Common myeloid progenitor, CD34-positive (primary cell): ENCODE measurements at regions not wholly inside any gene's neighbourhood (a gene's known extent, or its start where the extent isn't known, plus 50 kb on each side); places are given as distances from the start of the nearest gene placed in this dataset.
"Not testable (repeated sequence)": the region's sequence is repeated elsewhere in the genome, so short reads cannot be mapped to it uniquely, and the experiment has no call there.

Source experiments
- CTCF ChIA-PET: fragments of 350-600 bp; sonication (Branson Sonifier 250); formaldehyde crosslinking; loops from one replicate; lab custom pipeline; 2021; ENCODE audit warnings: antibody characterized with exemption; lab: Charles Lee
- POLR2A ChIA-PET: fragments of 350-600 bp; sonication (Branson Sonifier 250); formaldehyde crosslinking; loops from one replicate; lab custom pipeline; 2021; ENCODE audit warnings: antibody characterized with exemption; lab: Charles Lee
- DNase-seq, 3 donors: peaks; one replicate each; pipeline versions ENCODE4 v3.0.0 to v3.0.0-alpha.2; 2013
- H3K27ac ChIP-seq, 2 experiments: 1 replicate in 1 of 2; 2 replicates in 1 of 2; pipeline ENCODE4 v1.7.0; 2013; ENCODE audit warnings: inconsistent platforms in 2 of 2, low read length in 2 of 2, mild to moderate bottlenecking in 2 of 2, low read depth in 1 of 2, moderate library complexity in 1 of 2; ENCODE audit not compliant: severe bottlenecking in 2 of 2, insufficient read depth in 1 of 2, poor library complexity in 1 of 2
- H3K27me3 ChIP-seq, 5 experiments: replicated peaks in 2 of 5; 1 replicate in 3 of 5; 2 replicates in 2 of 5; pipeline versions ENCODE4 v1.6.1 to v1.7.0; 2013; ENCODE audit warnings: low read length in 4 of 5, mild to moderate bottlenecking in 2 of 5, moderate library complexity in 2 of 5, inconsistent platforms in 1 of 5; ENCODE audit not compliant: insufficient read depth in 5 of 5, control insufficient read depth in 4 of 5
- H3K36me3 ChIP-seq, 4 experiments: 1 replicate in 2 of 4; 2 replicates in 2 of 4; pipeline versions ENCODE4 v1.6.1 to v1.7.0; 2013; ENCODE audit warnings: low read length in 3 of 4, control low read depth in 1 of 4, mild to moderate bottlenecking in 1 of 4; ENCODE audit not compliant: control insufficient read depth in 4 of 4, insufficient read depth in 4 of 4
- H3K4me1 ChIP-seq, 4 experiments: 1 replicate in 3 of 4; 2 replicates in 1 of 4; pipeline versions ENCODE4 v1.6.1 to v1.7.1; 2013; ENCODE audit warnings: low read length in 3 of 4, mild to moderate bottlenecking in 3 of 4, control low read depth in 1 of 4, inconsistent platforms in 1 of 4, moderate library complexity in 1 of 4; ENCODE audit not compliant: control insufficient read depth in 4 of 4, insufficient read depth in 4 of 4; ENCODE audit errors: control extremely low read depth in 1 of 4
- H3K4me3 ChIP-seq, 7 experiments: 1 replicate in 4 of 7; 2 replicates in 3 of 7; pipeline versions ENCODE4 v1.5.1 to v1.7.0; 2013; ENCODE audit warnings: mild to moderate bottlenecking in 7 of 7, low read length in 6 of 7, moderate library complexity in 6 of 7, inconsistent platforms in 2 of 7, low read depth in 2 of 7, control low read depth in 1 of 7; ENCODE audit not compliant: insufficient read depth in 4 of 7, control insufficient read depth in 1 of 7; ENCODE audit errors: extremely low read depth in 1 of 7
- H3K9me3 ChIP-seq, 5 experiments: 1 replicate in 4 of 5; 2 replicates in 1 of 5; pipeline versions ENCODE4 v1.6.1 to v1.7.1; 2013; ENCODE audit warnings: low read length in 4 of 5, mild to moderate bottlenecking in 2 of 5, inconsistent platforms in 1 of 5, low read depth in 1 of 5, moderate library complexity in 1 of 5; ENCODE audit not compliant: control insufficient read depth in 4 of 5, insufficient read depth in 2 of 5; ENCODE audit errors: control extremely low read depth in 1 of 5
- WGBS: methylation state at CpG from one replicate; pipeline ENCODE4 v1.1.5; 2013; ENCODE audit not compliant: insufficient coverage; 5-methylcytosine and 5-hydroxymethylcytosine counted together

GRCh38 chr1:199515261-199515660 lies 512.2 kb upstream of the NR5A2 start:
- no peak overlapping the region for H3K4me3 ChIP-seq
- ChIA-PET POLR2A (no interaction called here), CTCF (no interaction called here)
- H3K4me1 ChIP-seq = no peaks in the 10 kb centered on the region
- no CpG with 5 or more reads among the region's 4 CpGs for WGBS
- no peak overlapping the region for H3K27ac ChIP-seq
- no peaks in the 10 kb centered on the region for H3K27me3 ChIP-seq
- H3K36me3 ChIP-seq = no peaks in the 10 kb centered on the region
- DNase-seq = no peak
- H3K9me3 ChIP-seq = no peaks in the 10 kb centered on the region

DNA sequence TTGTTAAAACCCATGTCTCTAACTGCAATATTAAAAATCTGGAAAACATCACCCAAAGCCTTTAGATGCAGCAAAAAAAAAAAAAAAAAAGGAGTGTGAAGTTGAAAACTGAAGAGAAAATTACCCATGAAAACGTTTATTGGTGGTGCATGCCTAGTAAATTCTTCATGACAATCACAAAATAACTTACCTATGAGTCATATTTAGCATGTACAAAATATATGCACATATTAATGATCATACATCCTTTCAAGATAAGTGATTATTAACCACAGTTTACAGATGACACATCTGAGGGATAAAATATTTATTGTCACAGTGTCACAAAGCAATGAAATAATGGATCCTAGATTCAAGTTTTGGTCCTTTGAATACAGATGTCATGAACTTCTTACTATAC lies 505.2 kb upstream of the NR5A2 start:
- DNase-seq = no peak
- Histone ChIP-seq H3K9me3 (no peaks in the 10 kb centered on the region), H3K27ac (no peak overlapping the region), H3K36me3 (no peaks in the 10 kb centered on the region), H3K27me3 (no peaks in the 10 kb centered on the region), H3K4me1 (no peaks in the 10 kb centered on the region), H3K4me3 (no peak overlapping the region)
- ChIA-PET POLR2A (no interaction called here), CTCF (no interaction called here)
- WGBS = no CpG with 5 or more reads among the region's 1 CpG

- H3K27me3 ChIP-seq = no peaks in the 10 kb centered on the region
- no peaks in the 10 kb centered on the region for H3K4me1 ChIP-seq
- WGBS = 100% methylated on average over 2 of the region's 2 CpGs
- CTCF ChIA-PET = no interaction called here
- H3K4me3 ChIP-seq = no peak overlapping the region
- H3K36me3 ChIP-seq = no peaks in the 10 kb centered on the region
- POLR2A ChIA-PET = no interaction called here
- H3K9me3 ChIP-seq = no peaks in the 10 kb centered on the region
- H3K27ac ChIP-seq = no peak overlapping the region
- no peak for DNase-seq
Measured at GRCh38 chr1:199522936-199523335, 504.6 kb upstream of the NR5A2 start.

GRCh38 chr1:199529324-199529723 lies 498.2 kb upstream of the NR5A2 start:
- no peaks in the 10 kb centered on the region for H3K36me3 ChIP-seq
- DNase-seq = no peak
- no peak overlapping the region for H3K27ac ChIP-seq
- WGBS = no CpG with 5 or more reads among the region's 1 CpG
- POLR2A ChIA-PET = interaction anchor here (0.6 kb wide), 1 partner anchor 10 kb away, joined by 3 read pairs; no protein-coding TSS in a partner anchor
- H3K9me3 ChIP-seq = peaks cover 0 to 8% (median 3%) of the 10 kb centered on the region in 5 experiments
- no peak overlapping the region for H3K4me3 ChIP-seq
- H3K4me1 ChIP-seq = no peaks in the 10 kb centered on the region
- H3K27me3 ChIP-seq = no peaks in the 10 kb centered on the region
- CTCF ChIA-PET = interaction anchor here (0.6 to 1.0 kb wide), 3 partner anchors 22 to 71 kb away, joined by 3 to 4 read pairs (median 4); no protein-coding TSS in a partner anchor

DNA sequence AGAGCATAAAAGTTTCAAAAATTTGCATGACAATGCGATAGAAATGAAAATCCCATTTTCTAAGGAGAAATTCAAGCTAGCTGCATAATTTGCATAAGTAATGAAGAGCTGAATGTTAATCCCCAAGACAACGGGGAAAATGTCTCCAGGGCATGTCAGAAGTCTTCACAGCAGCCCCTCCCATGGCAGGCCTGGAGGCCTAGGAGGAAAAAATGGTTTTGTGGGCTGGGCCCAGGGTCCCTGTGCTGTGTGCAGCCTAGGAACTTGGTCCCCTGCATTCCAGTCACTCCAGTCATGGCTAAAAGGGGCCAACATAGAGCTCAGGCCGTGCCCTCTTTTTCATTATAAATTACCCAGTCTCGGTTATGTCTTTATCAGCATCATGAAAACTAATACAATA lies 494.1 kb upstream of the NR5A2 start:
- H3K4me3 ChIP-seq, DNase-seq, H3K27ac ChIP-seq, H3K27me3 ChIP-seq, POLR2A ChIA-PET, H3K4me1 ChIP-seq, H3K36me3 ChIP-seq, CTCF ChIA-PET: not testable (repeated sequence)
- WGBS = 100% methylated on average over 1 of the region's 4 CpGs
- H3K9me3 ChIP-seq = peaks cover 8 to 31% (median 17%) of the 10 kb centered on the region in 5 experiments

GRCh38 chr1:199545780-199546179 lies 481.7 kb upstream of the NR5A2 start:
- CTCF ChIA-PET = no interaction called here
- POLR2A ChIA-PET = no interaction called here
- WGBS = no CpG with 5 or more reads among the region's 1 CpG
- Histone ChIP-seq H3K27ac (no peak overlapping the region), H3K27me3 (no peaks in the 10 kb centered on the region), H3K4me1 (peaks cover 0 to 3% (median 1%) of the 10 kb centered on the region in 4 experiments), H3K36me3 (no peaks in the 10 kb centered on the region), H3K4me3 (no peak overlapping the region), H3K9me3 (peaks cover 0 to 8% (median 0%) of the 10 kb centered on the region in 5 experiments)
- DNase-seq = no peak

DNA sequence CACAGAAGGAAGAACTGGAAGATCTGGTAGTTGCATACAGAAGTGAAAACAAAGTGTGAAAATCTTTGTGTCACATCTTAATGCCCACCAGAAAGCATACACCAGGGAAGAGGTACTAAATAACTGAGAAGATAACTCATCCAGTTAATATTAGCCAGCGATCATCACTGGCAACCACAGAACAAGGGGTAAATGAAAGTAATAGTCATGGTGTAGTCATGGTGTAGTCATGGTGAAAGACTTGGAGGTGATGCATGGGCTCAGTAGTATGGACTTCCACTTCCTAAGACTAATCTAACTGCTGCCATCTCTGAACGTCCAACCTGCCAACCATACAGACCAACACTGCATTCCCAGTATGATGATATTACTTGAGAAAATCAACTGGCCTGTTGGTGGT lies 481.2 kb upstream of the NR5A2 start:
- H3K27me3 ChIP-seq = no peaks in the 10 kb centered on the region
- DNase-seq = no peak
- no CpG with 5 or more reads among the region's 2 CpGs for WGBS
- H3K36me3 ChIP-seq = no peaks in the 10 kb centered on the region
- peaks cover 0 to 7% (median 0%) of the 10 kb centered on the region in 5 experiments for H3K9me3 ChIP-seq
- no peak overlapping the region for H3K4me3 ChIP-seq
- peaks cover 0 to 5% (median 2%) of the 10 kb centered on the region in 4 experiments for H3K4me1 ChIP-seq
- ChIA-PET POLR2A (no interaction called here), CTCF (no interaction called here)
- H3K27ac ChIP-seq = no peak overlapping the region
